ENCODE measurements at regions not wholly inside any gene's neighbourhood (a gene's known extent, or its start where the extent isn't known, plus 50 kb on each side); places are given as distances from the start of the nearest gene placed in this dataset.
A peak's percentile ranks its signal among the peaks of the same experiment; 100 is the strongest.
"Not testable (repeated sequence)": the region's sequence is repeated elsewhere in the genome, so short reads cannot be mapped to it uniquely, and the experiment has no call there.

GRCh38 chr9:2414465-2414864 is 207.1 kb upstream of the VLDLR start:
- ATAC-seq (peak in 1 of 2 donors; percentile 23), DNase-seq (no peak)
- intact Hi-C loops (cut with DNase I), result no loop called here

DNA sequence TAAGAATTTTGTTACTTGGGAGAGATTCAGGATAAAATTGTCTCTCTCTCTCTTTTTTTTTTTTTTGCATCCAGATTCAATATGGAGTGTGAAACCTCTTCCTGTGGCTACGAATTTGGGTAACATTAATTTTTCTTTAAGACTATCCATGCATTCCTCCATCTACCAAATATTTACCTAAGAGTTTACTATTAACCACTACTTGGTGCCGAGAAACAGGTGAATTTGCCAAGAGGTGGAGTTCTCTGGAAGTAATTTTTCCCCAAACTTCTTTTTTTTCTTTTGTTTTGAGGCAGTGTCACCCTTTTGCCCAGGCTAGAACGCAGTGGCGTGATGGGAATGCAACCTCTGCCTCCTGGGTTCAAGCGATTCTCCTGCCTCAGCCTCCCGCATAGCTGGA is 206.3 kb upstream of the VLDLR start:
- no peak for ATAC-seq
- no peak for DNase-seq
- intact Hi-C loops (cut with DNase I), result no loop called here

DNA sequence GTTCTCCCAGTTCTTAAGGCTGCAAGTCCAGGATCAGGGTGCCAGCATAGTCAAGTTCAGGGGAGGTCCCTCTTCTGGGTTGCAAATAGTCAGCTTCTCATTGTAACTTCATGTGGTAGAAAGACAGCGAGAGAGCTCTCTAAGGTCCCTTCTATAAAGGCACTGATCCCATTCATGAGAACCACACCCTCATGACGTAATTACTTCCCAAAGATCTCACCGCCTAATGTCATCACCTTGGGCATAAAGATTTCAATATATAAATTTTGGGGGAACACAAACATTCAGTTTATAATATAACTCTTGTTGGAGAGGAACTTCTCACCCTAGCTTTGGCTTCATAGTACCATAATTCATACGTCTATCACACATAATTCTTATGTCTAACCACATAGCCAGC is 203.9 kb upstream of the VLDLR start:
- no peak for DNase-seq
- ATAC-seq, result no peak
- intact Hi-C loops (cut with DNase I), result no loop called here

DNA sequence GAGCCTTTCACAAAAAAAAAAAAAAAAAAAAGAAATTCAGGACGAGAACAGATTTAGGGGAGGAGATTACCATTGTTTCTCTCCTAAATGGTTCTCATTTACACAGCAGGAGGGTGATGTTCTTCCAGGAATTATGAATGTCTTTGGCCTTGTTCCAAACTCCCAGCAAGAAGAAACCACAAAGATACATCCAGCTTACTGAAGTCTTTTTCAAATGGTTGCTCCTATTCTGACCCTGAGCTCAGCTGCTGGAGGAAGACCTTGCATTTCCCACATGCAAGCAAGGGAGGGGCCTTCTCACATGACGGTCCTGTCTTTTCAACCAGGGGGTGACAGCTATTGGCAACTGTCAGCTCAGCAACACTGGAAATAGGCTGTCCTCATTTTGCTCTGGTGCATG is 203.0 kb upstream of the VLDLR start:
- DNase-seq, result no peak
- intact Hi-C loops (cut with DNase I), result no loop called here
- ATAC-seq, result peak; percentile 30 to 66

- intact Hi-C loops (cut with DNase I), result no loop called here
- DNase-seq (no peak), ATAC-seq (no peak)
Observed at GRCh38 chr9:2419347-2419746, 202.2 kb upstream of the VLDLR start.

DNA sequence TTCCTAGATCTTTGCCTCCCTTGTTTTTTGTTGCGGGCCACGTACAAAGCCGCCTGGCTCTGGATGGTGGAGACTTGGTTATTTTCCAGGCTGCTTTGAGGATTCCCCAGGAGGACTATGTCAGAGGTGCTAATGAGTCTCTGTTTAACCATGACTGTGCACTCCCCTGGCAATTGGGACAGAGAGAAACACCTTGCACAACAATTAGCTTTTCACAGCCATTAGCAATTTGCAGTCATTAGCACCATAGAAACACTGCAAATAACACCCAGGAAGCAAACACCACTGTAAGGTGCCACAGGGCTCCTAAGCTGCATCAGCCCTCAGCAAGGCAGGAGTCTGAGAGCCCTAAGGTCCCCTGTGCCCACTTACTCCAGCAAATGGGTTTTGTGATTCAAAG is 201.0 kb upstream of the VLDLR start:
- ATAC-seq, result no peak
- intact Hi-C loops (cut with DNase I), result no loop called here
- no peak for DNase-seq

DNA sequence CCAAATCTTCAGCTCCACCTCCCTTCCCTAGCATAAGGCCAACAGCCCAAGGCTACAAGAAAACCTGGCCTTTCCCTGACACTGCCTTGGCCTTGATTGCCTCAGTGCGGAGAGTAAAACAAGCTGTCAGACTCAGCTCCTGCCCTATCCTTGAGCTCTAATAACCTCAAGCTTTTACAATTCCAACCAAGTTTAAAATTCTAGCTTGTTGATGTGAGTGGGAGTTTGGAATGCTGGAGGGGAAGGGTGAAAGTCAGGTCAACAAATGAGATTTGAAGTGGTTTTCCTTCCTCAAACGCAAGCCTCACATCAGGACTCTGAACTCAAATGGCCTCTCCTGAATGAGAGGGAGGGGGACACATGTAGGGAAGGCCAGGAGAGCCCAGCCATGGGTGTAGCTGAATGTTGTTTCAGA is 197.0 kb upstream of the VLDLR start:
- DNase-seq (no peak), ATAC-seq (peak; percentile 80 to 86)
- intact Hi-C loops (cut with DNase I), result no loop called here

DNA sequence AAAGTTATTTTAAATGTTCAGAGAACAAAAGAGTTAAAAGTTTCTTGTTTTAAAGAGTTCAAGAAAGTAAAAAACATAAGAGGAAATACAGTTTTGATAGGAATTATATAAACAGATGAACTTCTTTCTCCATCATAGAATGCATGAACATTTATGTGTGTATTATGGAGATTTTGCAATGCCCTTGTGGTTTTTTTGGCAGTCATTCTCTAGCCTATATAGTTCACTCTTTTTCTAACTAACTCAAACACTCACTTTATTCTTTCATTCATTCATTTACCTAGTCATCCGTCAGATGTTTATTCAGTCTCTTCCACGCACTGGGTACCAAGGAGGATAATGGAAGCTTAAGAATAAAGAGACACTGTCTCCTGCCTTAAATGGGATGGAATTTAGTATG is 195.9 kb upstream of the VLDLR start:
- intact Hi-C loops (cut with DNase I), result no loop called here
- ATAC-seq, result no peak
- no peak for DNase-seq

DNA sequence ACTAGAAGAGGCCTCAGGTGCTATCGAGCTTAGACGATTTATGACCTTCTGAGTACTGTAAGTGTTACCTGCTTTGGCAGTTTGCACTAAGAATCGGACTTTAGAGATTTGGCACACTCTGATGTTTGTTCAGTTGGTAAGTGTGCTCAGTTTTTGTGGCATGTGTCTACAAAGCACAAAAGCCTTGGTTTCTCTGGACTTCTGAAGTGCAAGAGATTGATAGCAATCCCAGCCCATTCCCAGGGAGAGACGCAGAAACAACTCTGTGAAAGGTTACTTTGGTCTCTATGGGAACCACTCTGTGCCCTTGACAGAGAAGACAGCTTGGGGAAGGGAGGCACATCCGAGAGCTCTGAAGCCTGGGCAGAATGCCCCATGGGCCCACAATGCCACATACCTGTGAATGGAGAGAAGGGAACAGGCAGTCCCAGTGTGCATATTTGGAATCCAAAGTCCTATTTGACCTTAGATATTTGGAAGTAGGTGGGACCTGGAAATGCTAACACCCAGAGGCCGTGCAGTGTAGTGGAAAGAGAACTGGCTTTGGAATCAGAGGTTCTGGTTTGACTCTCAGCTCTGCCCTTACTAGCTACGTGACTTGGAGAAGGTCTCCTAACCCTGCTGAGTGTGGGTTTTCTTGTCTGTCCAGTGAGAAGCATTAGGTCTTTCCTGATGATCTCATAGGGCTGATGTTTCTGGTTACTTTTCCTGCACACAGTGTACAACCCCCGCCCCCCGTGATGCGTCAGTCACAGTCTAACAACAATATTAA is 194.3 kb upstream of the VLDLR start:
- DNase-seq (peak; percentile 34), ATAC-seq (peak in 1 of 2 donors; percentile 60)
- intact Hi-C loops (cut with DNase I), result no loop called here

GRCh38 chr9:2439957-2440356 is 181.6 kb upstream of the VLDLR start:
- ATAC-seq (no peak), DNase-seq (no peak)
- intact Hi-C loops (cut with DNase I), result no loop called here

DNA sequence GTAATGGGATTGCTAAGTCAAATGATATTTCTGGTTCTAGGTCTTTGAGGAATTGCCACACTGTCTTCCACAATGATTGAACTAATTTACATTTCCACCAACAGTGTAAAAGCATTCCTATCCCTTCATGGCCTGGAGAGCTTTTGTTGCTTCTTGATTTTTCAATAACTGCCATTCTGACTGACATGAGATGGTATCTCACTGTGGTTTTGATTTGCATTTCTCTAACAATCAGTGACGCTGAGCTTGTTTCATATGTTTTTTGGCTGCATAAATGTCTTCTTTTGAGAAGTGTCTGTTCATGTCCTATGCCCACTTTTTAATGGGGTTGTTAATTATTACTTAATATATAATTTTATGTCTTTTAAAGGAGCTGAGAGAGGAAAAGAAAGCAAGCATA is 177.7 kb upstream of the VLDLR start:
- ATAC-seq; intact Hi-C loops (cut with DNase I); DNase-seq: not testable (repeated sequence)

DNA sequence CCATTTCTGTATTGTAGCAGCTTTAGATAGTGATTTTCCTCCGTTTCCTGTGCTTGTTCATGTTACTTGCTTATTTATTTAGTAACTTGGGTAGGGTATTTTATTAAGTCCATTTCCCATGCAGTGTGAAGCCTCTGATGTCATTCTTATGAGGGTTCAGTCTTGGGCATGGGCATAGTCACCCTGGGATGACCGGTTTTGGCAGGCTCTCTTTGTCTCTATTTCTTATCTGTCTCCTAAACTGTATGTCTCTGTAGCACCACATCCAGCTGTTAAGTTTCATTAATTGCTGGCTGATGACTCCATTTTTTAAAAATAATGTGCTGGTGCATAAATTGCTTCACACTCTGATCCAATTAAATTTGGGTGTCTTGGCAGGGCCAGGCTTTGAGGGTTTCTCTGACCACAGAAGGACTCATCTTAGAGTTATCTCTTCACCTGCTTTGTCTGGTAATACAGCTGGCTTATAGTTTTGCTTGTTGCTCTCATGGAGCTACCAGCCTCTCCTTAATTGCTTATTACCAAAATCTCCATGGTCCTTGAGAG is 173.3 kb upstream of the VLDLR start:
- no peak for DNase-seq
- intact Hi-C loops (cut with DNase I), result no loop called here
- ATAC-seq, result peak in 1 of 2 donors; percentile 91

GRCh38 chr9:2453106-2453505 is 168.5 kb upstream of the VLDLR start:
- DNase-seq (no peak), ATAC-seq (no peak)
- intact Hi-C loops (cut with DNase I), result no loop called here

- ATAC-seq (no peak), DNase-seq (no peak)
- intact Hi-C loops (cut with DNase I), result no loop called here
Observed at GRCh38 chr9:2453701-2454100, 167.9 kb upstream of the VLDLR start.

DNA sequence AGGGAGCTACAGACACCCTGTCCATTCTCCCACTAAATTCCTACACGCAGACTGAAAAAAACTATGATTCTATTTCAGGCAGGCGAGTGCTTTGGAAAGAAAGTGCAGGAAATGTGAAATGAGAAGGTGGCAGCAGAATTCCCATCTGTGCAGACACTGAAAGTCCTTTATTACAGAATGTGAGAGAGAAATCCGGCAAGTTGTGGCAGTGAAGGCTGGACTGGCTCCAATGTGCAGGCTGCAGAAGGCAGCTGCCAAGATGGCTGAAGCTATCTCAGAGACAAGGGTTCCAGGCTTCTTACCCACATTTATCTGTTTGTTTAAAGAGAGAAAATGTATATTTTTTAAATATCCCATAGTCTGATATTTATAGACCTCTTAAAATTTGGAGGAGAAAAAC is 161.8 kb upstream of the VLDLR start:
- ATAC-seq (peak in 1 of 2 donors; percentile 15), DNase-seq (no peak)
- intact Hi-C loops (cut with DNase I), result no loop called here

DNA sequence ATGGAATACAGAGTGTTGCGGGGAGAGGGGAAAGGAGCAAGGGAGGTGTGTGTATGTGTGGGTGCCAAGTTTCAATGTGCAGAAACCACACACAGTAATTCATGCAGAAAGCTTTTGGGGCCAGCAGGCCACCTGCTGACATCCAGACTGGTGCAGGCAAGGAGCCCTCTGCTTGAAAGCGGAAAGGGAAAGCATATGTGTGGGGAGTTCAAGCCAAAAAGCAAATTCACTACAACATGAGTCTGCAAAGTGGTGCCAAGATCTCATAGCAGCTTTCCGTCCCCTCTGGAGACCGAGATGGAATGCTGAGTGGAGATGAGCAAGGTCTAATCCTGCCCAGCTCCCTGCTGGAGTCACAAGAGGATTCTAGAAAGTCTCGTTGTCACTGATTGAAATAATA is 159.7 kb upstream of the VLDLR start:
- DNase-seq (no peak), ATAC-seq (peak in 1 of 2 donors; percentile 62)
- intact Hi-C loops (cut with DNase I), result no loop called here

DNA sequence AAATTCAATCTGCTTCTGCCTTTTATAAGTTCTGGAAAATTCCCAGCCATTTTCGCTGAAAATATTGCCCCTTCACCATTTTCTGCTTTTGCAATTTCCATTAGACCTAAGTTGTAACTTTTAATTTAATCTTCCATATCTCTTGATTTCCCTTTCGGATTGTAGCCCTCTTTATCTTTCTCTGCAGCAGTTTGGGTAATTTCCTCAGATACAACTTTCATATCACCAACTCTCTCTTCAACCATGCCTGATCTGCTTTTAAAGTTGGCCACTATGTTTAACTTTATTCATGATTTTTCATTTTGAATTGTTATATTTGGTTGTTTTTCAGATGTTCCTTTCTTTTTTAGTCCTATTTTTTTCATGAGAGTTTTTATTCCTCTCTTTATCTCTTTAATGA is 157.0 kb upstream of the VLDLR start:
- ATAC-seq, result no peak

GRCh38 chr9:2465516-2465915 is 156.1 kb upstream of the VLDLR start:
- ATAC-seq (no peak), DNase-seq (no peak)
- intact Hi-C loops (cut with DNase I), result no loop called here

More for the DNA sequence above, 157.0 kb upstream of the VLDLR start:
- no peak for DNase-seq
- intact Hi-C loops (cut with DNase I), result no loop called here

DNA sequence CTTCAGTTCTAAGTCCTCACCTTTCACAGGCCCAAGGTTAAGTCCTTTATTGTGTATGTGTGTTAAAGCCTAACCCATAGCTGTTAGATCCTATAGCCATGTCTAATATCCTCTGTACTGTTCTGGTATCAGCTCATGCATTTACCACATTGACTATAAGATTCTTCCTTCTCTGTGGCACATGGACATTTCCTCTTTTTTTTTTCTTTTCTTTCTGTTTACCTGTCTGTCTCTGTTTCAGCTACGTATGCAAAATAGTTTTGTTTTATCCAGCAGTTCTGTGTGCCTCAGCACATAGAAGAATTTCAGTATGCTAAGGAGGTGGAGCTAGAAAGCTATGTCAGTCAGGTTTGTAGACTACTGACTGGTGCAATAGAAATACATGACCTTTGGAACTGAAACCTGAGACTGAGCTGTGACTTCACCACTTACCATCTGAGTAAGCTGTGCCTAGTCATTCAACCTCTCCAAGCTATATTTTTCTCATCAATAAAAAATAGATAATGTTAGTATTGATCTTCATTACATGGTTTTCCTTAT is 155.6 kb upstream of the VLDLR start:
- intact Hi-C loops (cut with DNase I), result no loop called here
- peak in 1 of 2 donors; percentile 47 for ATAC-seq

GRCh38 chr9:2466703-2467102 is 154.9 kb upstream of the VLDLR start:
- DNase-seq (no peak), ATAC-seq (no peak)
- intact Hi-C loops (cut with DNase I), result no loop called here

More for the DNA sequence above, 155.6 kb upstream of the VLDLR start:
- DNase-seq, result no peak

DNA sequence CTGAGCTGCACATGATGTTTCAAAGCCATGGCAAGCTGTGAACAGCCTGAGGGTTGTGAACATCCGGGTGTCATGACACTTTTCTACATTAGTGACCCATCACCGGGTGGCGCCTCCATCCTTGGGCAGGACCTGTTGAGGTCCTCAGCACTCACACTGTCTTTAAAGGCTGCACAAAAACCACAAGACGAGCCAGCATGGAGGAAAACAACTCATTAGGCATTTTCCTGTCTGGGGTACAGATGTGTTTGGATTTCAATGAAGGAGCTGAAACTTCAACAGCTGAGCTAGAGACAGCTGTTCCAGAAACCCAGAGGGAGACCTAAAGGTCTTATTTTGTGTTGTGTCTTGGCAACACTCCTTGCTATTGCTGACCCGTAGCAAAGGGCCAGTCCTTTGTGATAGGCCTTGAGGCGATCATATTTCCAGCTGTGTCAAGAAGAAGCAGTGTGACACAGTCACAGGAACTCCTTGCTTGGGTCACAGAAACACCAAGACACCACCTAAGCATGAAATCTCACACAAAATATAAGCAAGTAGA is 151.8 kb upstream of the VLDLR start:
- ATAC-seq, result peak; percentile 90 to 92
- peak; percentile 26 for DNase-seq
- intact Hi-C loops (cut with DNase I), result no loop called here
